K562 (cell line): ENCODE measurements at regions not wholly inside any gene's neighbourhood (a gene's known extent, or its start where the extent isn't known, plus 50 kb on each side); places are given as distances from the start of the nearest gene placed in this dataset.

Experiments used
- BCL6 ChIP-seq: fragments of 250-450 bp; sonication (Bioruptor Pico); IDR thresholded peaks from 2 replicates; pipeline ENCODE4 v1.4.0; 2020
- HNRNPUL1 ChIP-seq: fragments of 200-400 bp; formaldehyde crosslinking; IDR thresholded peaks from 2 replicates; pipeline ENCODE4 v1.6.1; 2017; ENCODE audit warnings: low read length
- JUN ChIP-seq, 2 experiments: sonication (generic) in 1 of 2; formaldehyde crosslinking in 1 of 2; IDR thresholded peaks; 2 replicates each; pipeline versions ENCODE4 v1.6.1 to v1.8.0; 2012 to 2022; ENCODE audit warnings: borderline replicate concordance in 2 of 2, mild to moderate bottlenecking in 2 of 2, improper control_type of control experiment in 1 of 2, low read depth in 1 of 2, low read length in 1 of 2, missing genetic modification reagents in 1 of 2
- L3MBTL2 ChIP-seq: fragments of 450-650 bp; IDR thresholded peaks from 2 replicates; pipeline ENCODE4 v1.6.1; 2016; ENCODE audit warnings: mild to moderate bottlenecking, moderate library complexity
- TF ChIP-seq, protein P1 (sequence below), 3 experiments: fragments of 200-800 bp in 1 of 3; fragments of 250-450 bp in 1 of 3; fragments of 450-650 bp in 1 of 3; sonication (Bioruptor Pico) in 1 of 3; sonication (Bioruptor generic) in 1 of 3; formaldehyde crosslinking in 1 of 3; IDR thresholded peaks; 2 replicates each; pipeline versions ENCODE4 v1.6.1 to v1.8.0; 2016 to 2022; ENCODE audit warnings: mild to moderate bottlenecking in 2 of 3, missing genetic modification characterization in 2 of 3, missing compliant biosample characterization in 1 of 3, moderate library complexity in 1 of 3
- TF ChIP-seq, protein P2 (sequence below): fragments of 200-800 bp; sonication (Bioruptor generic); IDR thresholded peaks from 2 replicates; pipeline ENCODE4 v1.6.1; 2017; ENCODE audit warnings: missing genetic modification characterization, missing compliant biosample characterization

DNA sequence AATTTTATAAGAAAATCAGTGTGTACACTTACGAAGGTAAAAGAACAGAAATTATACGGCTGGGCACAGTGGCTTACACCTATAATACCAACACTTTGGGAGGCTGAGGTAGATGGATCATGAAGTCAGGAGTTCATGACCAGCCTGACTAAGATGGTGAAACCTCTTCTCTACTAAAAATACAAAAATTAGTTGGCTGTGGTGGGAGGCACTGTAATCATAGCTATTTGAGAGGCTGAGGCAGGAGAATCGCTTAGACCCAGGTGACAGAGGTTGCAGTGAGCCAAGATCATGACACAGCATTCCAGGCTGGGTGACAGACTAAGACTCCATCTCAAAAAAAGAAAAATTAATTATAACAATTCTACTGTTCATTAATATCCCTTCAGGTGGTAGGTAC lies 151.9 kb downstream of the ZNF737 start (continued):
- TF ChIP-seq, protein P1, sequence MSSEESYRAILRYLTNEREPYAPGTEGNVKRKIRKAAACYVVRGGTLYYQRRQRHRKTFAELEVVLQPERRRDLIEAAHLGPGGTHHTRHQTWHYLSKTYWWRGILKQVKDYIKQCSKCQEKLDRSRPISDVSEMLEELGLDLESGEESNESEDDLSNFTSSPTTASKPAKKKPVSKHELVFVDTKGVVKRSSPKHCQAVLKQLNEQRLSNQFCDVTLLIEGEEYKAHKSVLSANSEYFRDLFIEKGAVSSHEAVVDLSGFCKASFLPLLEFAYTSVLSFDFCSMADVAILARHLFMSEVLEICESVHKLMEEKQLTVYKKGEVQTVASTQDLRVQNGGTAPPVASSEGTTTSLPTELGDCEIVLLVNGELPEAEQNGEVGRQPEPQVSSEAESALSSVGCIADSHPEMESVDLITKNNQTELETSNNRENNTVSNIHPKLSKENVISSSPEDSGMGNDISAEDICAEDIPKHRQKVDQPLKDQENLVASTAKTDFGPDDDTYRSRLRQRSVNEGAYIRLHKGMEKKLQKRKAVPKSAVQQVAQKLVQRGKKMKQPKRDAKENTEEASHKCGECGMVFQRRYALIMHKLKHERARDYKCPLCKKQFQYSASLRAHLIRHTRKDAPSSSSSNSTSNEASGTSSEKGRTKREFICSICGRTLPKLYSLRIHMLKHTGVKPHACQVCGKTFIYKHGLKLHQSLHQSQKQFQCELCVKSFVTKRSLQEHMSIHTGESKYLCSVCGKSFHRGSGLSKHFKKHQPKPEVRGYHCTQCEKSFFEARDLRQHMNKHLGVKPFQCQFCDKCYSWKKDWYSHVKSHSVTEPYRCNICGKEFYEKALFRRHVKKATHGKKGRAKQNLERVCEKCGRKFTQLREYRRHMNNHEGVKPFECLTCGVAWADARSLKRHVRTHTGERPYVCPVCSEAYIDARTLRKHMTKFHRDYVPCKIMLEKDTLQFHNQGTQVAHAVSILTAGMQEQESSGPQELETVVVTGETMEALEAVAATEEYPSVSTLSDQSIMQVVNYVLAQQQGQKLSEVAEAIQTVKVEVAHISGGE (CRISPR knock-in tag; IDR thresholded peaks at IDR 0.05): no peak
- TF ChIP-seq L3MBTL2 (no peak), BCL6 (CRISPR knock-in tag) (no peak), HNRNPUL1 (no peak), JUN (IDR thresholded peaks at IDR 0.05; ENCODE audit: borderline replicate concordance, low read depth, low read length) (no peak), JUN (CRISPR knock-in tag; IDR thresholded peaks at IDR 0.05; ENCODE audit: borderline replicate concordance) (no peak)
- TF ChIP-seq, protein P2, sequence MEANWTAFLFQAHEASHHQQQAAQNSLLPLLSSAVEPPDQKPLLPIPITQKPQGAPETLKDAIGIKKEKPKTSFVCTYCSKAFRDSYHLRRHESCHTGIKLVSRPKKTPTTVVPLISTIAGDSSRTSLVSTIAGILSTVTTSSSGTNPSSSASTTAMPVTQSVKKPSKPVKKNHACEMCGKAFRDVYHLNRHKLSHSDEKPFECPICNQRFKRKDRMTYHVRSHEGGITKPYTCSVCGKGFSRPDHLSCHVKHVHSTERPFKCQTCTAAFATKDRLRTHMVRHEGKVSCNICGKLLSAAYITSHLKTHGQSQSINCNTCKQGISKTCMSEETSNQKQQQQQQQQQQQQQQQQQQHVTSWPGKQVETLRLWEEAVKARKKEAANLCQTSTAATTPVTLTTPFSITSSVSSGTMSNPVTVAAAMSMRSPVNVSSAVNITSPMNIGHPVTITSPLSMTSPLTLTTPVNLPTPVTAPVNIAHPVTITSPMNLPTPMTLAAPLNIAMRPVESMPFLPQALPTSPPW (CRISPR knock-in tag): no peak
